ENCODE measurements at regions not wholly inside any gene's neighbourhood (a gene's known extent, or its start where the extent isn't known, plus 50 kb on each side); places are given as distances from the start of the nearest gene placed in this dataset.

- Histone ChIP-seq H3K27ac (no peak overlapping the region), H3K27me3 (no peaks in the 10 kb centered on the region), H3K4me1 (peaks cover 0 to 16% (median 3%) of the 10 kb centered on the region in 4 donors), H3K4me3 (no peak overlapping the region), H3K36me3 (no peaks in the 10 kb centered on the region), H3K9me3 (no peaks in the 10 kb centered on the region)
- intact Hi-C loops (cut with DNase I) = loop anchor here (10.0 kb wide), 1 partner anchor 95 kb away; no protein-coding TSS in a partner anchor
- DNase-seq = no peak
- WGBS, 2 donors = 97% methylated on average over 4 of the region's 4 CpGs
- TF ChIP-seq EP300 (IDR thresholded peaks at IDR 0.05) (no peak), POLR2AphosphoS5 (IDR thresholded peaks at IDR 0.05) (no peak), CTCF (IDR thresholded peaks at IDR 0.05) (no peak), POLR2A (IDR thresholded peaks at IDR 0.05) (no peak)
These were observed 83.4 kb downstream of the PSMG1 start for GRCh38 chr21:39099859-39100258.

DNA sequence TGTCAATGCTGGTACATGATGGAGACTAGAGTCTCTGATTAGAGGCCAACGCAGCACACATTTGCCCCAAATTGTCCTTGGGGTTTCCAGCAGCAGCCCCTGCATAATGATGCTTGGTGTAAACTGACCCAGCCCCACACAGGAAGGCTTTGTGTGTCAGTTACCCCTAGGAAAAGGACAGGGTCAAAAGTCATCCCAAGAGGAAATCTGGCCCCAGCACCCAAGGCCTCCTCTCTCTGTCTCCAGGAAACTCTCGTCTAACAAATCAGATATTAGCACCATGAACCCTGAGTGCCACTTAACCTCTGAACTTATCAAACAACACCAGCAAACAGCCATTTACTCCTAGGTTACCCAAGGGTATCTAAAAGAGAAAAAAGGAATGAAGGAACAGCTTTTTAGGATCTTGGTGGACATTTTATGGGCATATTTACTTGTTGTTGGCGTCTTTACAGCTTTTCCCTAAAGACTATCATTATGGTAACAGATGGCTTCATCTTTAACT is 84.5 kb downstream of the PSMG1 start:
- intact Hi-C loops (cut with DNase I) = no loop called here
- no peak for DNase-seq
- Histone ChIP-seq H3K4me1 (peaks cover 0 to 4% (median 0%) of the 10 kb centered on the region in 4 donors), H3K27me3 (no peaks in the 10 kb centered on the region), H3K27ac (no peak overlapping the region), H3K9me3 (no peaks in the 10 kb centered on the region), H3K4me3 (no peak overlapping the region), H3K36me3 (no peaks in the 10 kb centered on the region)
- no peak for TF ChIP-seq POLR2A (IDR thresholded peaks at IDR 0.05)
- TF ChIP-seq EP300 (IDR thresholded peaks at IDR 0.05) = no peak
- no peak for TF ChIP-seq POLR2AphosphoS5 (IDR thresholded peaks at IDR 0.05)
- no peak for TF ChIP-seq CTCF (IDR thresholded peaks at IDR 0.05)
- 59 to 73% methylated on average over 3 of the region's 3 CpGs for WGBS, 2 donors

- Histone ChIP-seq H3K27ac (peak overlapping the region in 2 of 4 donors; percentile 2 to 35), H3K4me3 (no peak overlapping the region), H3K4me1 (no peaks in the 10 kb centered on the region), H3K9me3 (no peaks in the 10 kb centered on the region), H3K36me3 (no peaks in the 10 kb centered on the region), H3K27me3 (no peaks in the 10 kb centered on the region)
- no peak for TF ChIP-seq CTCF (IDR thresholded peaks at IDR 0.05)
- no peak for TF ChIP-seq POLR2AphosphoS5 (IDR thresholded peaks at IDR 0.05)
- no peak for TF ChIP-seq EP300 (IDR thresholded peaks at IDR 0.05)
- TF ChIP-seq POLR2A (IDR thresholded peaks at IDR 0.05) = no peak
- 81 to 82% methylated on average over 9 of the region's 9 CpGs for WGBS, 2 donors
- no peak for DNase-seq
- intact Hi-C loops (cut with DNase I) = no loop called here
These were observed 85.3 kb downstream of the PSMG1 start for GRCh38 chr21:39097981-39098380.

DNA sequence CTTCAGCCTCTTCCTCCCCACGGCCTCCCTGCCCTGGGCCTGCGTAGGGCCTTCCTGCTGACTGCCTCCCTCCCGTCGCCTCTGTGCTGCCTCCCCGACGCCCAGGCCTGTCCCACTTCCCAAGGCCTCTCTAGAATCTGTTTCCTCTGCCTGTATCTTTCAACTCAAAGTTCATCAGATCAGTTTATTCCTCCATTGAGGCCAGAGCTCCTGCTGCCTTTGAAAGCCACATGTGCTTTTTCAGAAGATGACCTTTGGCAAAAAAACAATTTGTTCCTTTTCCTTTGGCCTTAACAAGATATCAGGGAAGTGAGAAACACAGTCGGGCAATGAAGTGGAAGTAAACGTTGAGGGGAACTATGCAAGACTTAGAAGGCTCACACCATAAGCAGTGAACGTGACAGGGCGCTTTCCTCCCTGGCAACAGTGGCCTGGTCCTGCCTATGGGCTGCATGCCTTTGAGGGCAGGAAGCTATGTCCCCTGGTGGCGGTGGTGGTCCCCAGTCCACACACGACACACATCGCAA is 85.9 kb downstream of the PSMG1 start:
- H3K4me3 ChIP-seq = no peak overlapping the region
- H3K4me1 ChIP-seq = no peaks in the 10 kb centered on the region
- intact Hi-C loops (cut with DNase I) = no loop called here
- H3K36me3 ChIP-seq = no peaks in the 10 kb centered on the region
- no peak for DNase-seq
- H3K27me3 ChIP-seq = no peaks in the 10 kb centered on the region
- H3K27ac ChIP-seq = peak overlapping the region; percentile 44 to 60 (median 54)
- TF ChIP-seq POLR2A (IDR thresholded peaks at IDR 0.05) (no peak), EP300 (IDR thresholded peaks at IDR 0.05) (peak in 2 of 4 donors; percentile 25 to 33), CTCF (IDR thresholded peaks at IDR 0.05) (no peak), POLR2AphosphoS5 (IDR thresholded peaks at IDR 0.05) (peak in 1 of 4 donors; percentile 12)
- 78 to 87% methylated on average over 13 of the region's 13 CpGs for whole genome bisulfite sequencing, 2 donors
- H3K9me3 ChIP-seq = no peaks in the 10 kb centered on the region

GRCh38 chr21:39096754-39097153 is 86.5 kb downstream of the PSMG1 start:
- peak overlapping the region; percentile 44 to 60 (median 54) for H3K27ac ChIP-seq
- H3K27me3 ChIP-seq = no peaks in the 10 kb centered on the region
- TF ChIP-seq CTCF (IDR thresholded peaks at IDR 0.05) (no peak), POLR2AphosphoS5 (IDR thresholded peaks at IDR 0.05) (no peak), POLR2A (IDR thresholded peaks at IDR 0.05) (no peak), EP300 (IDR thresholded peaks at IDR 0.05) (no peak)
- intact Hi-C loops (cut with DNase I) = no loop called here
- no peaks in the 10 kb centered on the region for H3K4me1 ChIP-seq
- no peak overlapping the region for H3K4me3 ChIP-seq
- 91 to 93% methylated on average over 8 of the region's 8 CpGs for WGBS, 2 donors
- no peaks in the 10 kb centered on the region for H3K36me3 ChIP-seq
- H3K9me3 ChIP-seq = no peaks in the 10 kb centered on the region
- DNase-seq = no peak

Data from sigmoid colon (tissue), 6 donors.